ENCODE measurements at regions not wholly inside any gene's neighbourhood (a gene's known extent, or its start where the extent isn't known, plus 50 kb on each side); places are given as distances from the start of the nearest gene placed in this dataset.

GRCh38 chr3:72290859-72291638 lies 506.1 kb upstream of the PROK2 start (continued):
- TF ChIP-seq ELK1 (IDR thresholded peaks at IDR 0.05; ENCODE audit: low read depth, low read length) (no peak), NR3C1 (IDR thresholded peaks at IDR 0.05) (no peak), HMGXB4 (CRISPR knock-in tag; IDR thresholded peaks at IDR 0.05; ENCODE audit: borderline replicate concordance) (no peak), ZNF302 (CRISPR knock-in tag; IDR thresholded peaks at IDR 0.05) (no peak)

- no peak overlapping the region for H3K4me3 ChIP-seq
- H3K4me2 ChIP-seq: no peak overlapping the region
- WGBS (ENCODE audit: missing lambda C conversion rate): 37% methylated on average over 4 of the region's 4 CpGs
- POLR2A ChIA-PET: no interaction called here
- no peaks in the 10 kb centered on the region for H3K9me3 ChIP-seq
- DNase-seq (ENCODE audit: low read depth in 1 of 2, low spot score in 1 of 2): no peak
- ATAC-seq: no peak
- no peak for TF ChIP-seq E2F6 (IDR thresholded peaks at IDR 0.05; ENCODE audit: borderline replicate concordance, low read depth)
- TF ChIP-seq FOXS1 (CRISPR knock-in tag; IDR thresholded peaks at IDR 0.05): no peak
- TF ChIP-seq CBX2 (IDR thresholded peaks at IDR 0.05; ENCODE audit: borderline replicate concordance, low read depth): no peak
- TF ChIP-seq ZFP36 (IDR thresholded peaks at IDR 0.05; ENCODE audit: borderline replicate concordance, partially characterized antibody): no peak
- TF ChIP-seq ZC3H11A (IDR thresholded peaks at IDR 0.05): no peak
- TF ChIP-seq HES2 (IDR thresholded peaks at IDR 0.05): no peak
- no peak for TF ChIP-seq ESRRA (IDR thresholded peaks at IDR 0.05; ENCODE audit: borderline replicate concordance, low read length)
- no peak for TF ChIP-seq MAFK (IDR thresholded peaks at IDR 0.05; ENCODE audit: partially characterized antibody)
- no peak for TF ChIP-seq RARB (CRISPR knock-in tag; IDR thresholded peaks at IDR 0.05)
- no peak for TF ChIP-seq ELK1 (IDR thresholded peaks at IDR 0.05; ENCODE audit: low read depth, low read length)
- CTCF ChIA-PET: no interaction called here
- no peaks in the 10 kb centered on the region for H3K4me1 ChIP-seq
- H3K27ac ChIP-seq: no peak overlapping the region
- no peak for FAIRE-seq
Observed at GRCh38 chr3:72289692-72290071, 504.7 kb upstream of the PROK2 start.

GRCh38 chr3:72288955-72289691 lies 504.2 kb upstream of the PROK2 start:
- no peak for ATAC-seq
- POLR2A ChIA-PET: no interaction called here
- no peak overlapping the region for H3K4me2 ChIP-seq
- no peak overlapping the region for H3K27ac ChIP-seq
- no peak overlapping the region for H3K4me3 ChIP-seq
- WGBS (ENCODE audit: missing lambda C conversion rate): 57% methylated on average over 25 of the region's 25 CpGs
- no peaks in the 10 kb centered on the region for H3K4me1 ChIP-seq
- DNase-seq (ENCODE audit: low read depth in 1 of 2, low spot score in 1 of 2): no peak
- H3K9me3 ChIP-seq: no peaks in the 10 kb centered on the region
- CTCF ChIA-PET: interaction anchor here (1.0 kb wide), 1 partner anchor 414 kb away, joined by 3 read pairs; no protein-coding TSS in a partner anchor
- no peak for FAIRE-seq
- no peak for TF ChIP-seq BHLHE40 (IDR thresholded peaks at IDR 0.05; ENCODE audit: low read depth, low read length)
- no peak for TF ChIP-seq MYC (IDR thresholded peaks at IDR 0.05; ENCODE audit: borderline replicate concordance, low read length)
- no peak for TF ChIP-seq RCOR1 (IDR thresholded peaks at IDR 0.05; ENCODE audit: low read depth, low read length)
- TF ChIP-seq HEYL (CRISPR knock-in tag; IDR thresholded peaks at IDR 0.05): no peak
- TF ChIP-seq BCL3 (IDR thresholded peaks at IDR 0.05): no peak
- TF ChIP-seq FOXS1 (CRISPR knock-in tag; IDR thresholded peaks at IDR 0.05): no peak
- no peak for TF ChIP-seq NR3C1 (IDR thresholded peaks at IDR 0.05)
- no peak for TF ChIP-seq ZNF302 (CRISPR knock-in tag; IDR thresholded peaks at IDR 0.05)
- no peak for TF ChIP-seq ZSCAN20 (CRISPR knock-in tag; IDR thresholded peaks at IDR 0.05)
- TF ChIP-seq REST (IDR thresholded peaks at IDR 0.05): no peak
- no peak for TF ChIP-seq JUNB (IDR thresholded peaks at IDR 0.05)
- TF ChIP-seq CEBPB (IDR thresholded peaks at IDR 0.05): no peak
- TF ChIP-seq EP300 (IDR thresholded peaks at IDR 0.05): no peak
